ENCODE measurements at regions not wholly inside any gene's neighbourhood (a gene's known extent, or its start where the extent isn't known, plus 50 kb on each side); places are given as distances from the start of the nearest gene placed in this dataset.
"Not testable (repeated sequence)": the region's sequence is repeated elsewhere in the genome, so short reads cannot be mapped to it uniquely, and the experiment has no call there.

DNA sequence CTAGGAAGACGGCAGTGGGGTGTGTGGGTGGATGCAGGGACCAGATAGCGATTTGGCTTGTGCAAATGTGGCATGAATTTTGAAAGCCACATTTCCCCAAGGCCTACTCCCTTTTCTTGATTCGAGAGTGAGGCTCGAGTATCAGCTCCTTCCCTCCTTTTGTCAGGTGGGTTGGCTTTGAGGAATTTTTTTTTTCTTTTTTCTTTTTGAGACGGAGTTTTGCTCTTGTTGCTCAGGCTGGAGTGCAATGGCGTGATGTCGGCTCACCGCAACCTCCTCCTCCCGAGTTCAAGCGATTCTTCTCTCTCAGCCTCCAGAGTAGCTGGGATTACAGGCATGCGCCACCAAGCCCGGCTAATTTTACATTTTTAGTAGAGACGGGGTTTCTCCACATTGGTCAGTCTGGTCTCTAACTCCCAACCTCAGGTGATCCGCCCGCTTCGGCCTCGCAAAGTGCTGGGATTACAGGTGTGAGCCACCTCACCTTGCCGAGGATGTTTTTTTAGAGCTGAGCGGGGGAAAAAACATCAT lies 335.0 kb downstream of the SRGAP2C start:
- H3K27ac Mint-ChIP-seq, result peak overlapping the region; percentile 79 to 99 (median 94)
- not testable (repeated sequence) for H3K36me3 ChIP-seq (ENCODE audit: insufficient read depth, low read length); H3K27me3 Mint-ChIP-seq; H3K9me3 ChIP-seq (ENCODE audit: low read length); H3K9me3 Mint-ChIP-seq; DNase-seq; H3K27me3 ChIP-seq (ENCODE audit: insufficient read depth, low read length, poor library complexity, severe bottlenecking)
- Histone ChIP-seq H3K27ac (ENCODE audit: low read depth, low read length) (peak overlapping the region; percentile 69), H3K4me3 (ENCODE audit: low read length) (peak overlapping the region; percentile 74), H3K4me1 (ENCODE audit: insufficient read depth, low read length) (peaks cover 41% of the 10 kb centered on the region)
- peaks cover 5 to 12% (median 8%) of the 10 kb centered on the region in 3 donors for H3K36me3 Mint-ChIP-seq
- ChIA-PET POLR2A (interaction anchor here (0.9 to 1.0 kb wide), 2 partner anchors 9 to 32 kb away, joined by 3 to 4 read pairs; no protein-coding TSS in a partner anchor), CTCF (interaction anchor here (0.6 to 2.3 kb wide), 5 partner anchors 12 to 73 kb away, joined by 3 to 13 read pairs (median 3); no protein-coding TSS in a partner anchor)
- peak overlapping the region; percentile 76 to 98 (median 96) for H3K4me3 Mint-ChIP-seq
- peaks cover 63 to 76% (median 71%) of the 10 kb centered on the region in 3 donors for H3K4me1 Mint-ChIP-seq

- H3K4me3 ChIP-seq (ENCODE audit: low read length), result no peak overlapping the region
- DNase-seq, result no peak
- Mint-ChIP-seq H3K4me3 (peak overlapping the region in 1 of 7 donors; percentile 69), H3K4me1 (peaks cover 49 to 71% (median 61%) of the 10 kb centered on the region in 3 donors), H3K36me3 (peaks cover 5 to 12% (median 8%) of the 10 kb centered on the region in 3 donors), H3K9me3 (no peaks in the 10 kb centered on the region), H3K27me3 (no peaks in the 10 kb centered on the region), H3K27ac (no peak overlapping the region)
- H3K9me3 ChIP-seq (ENCODE audit: low read length), result no peaks in the 10 kb centered on the region
- H3K36me3 ChIP-seq (ENCODE audit: insufficient read depth, low read length), result no peaks in the 10 kb centered on the region
- CTCF ChIA-PET, result no interaction called here
- no peaks in the 10 kb centered on the region for H3K27me3 ChIP-seq (ENCODE audit: insufficient read depth, low read length, poor library complexity, severe bottlenecking)
- peaks cover 27% of the 10 kb centered on the region for H3K4me1 ChIP-seq (ENCODE audit: insufficient read depth, low read length)
- no peak overlapping the region for H3K27ac ChIP-seq (ENCODE audit: low read depth, low read length)
- POLR2A ChIA-PET, result no interaction called here
These were observed 337.4 kb downstream of the SRGAP2C start for GRCh38 chr1:121522061-121522759.

GRCh38 chr1:121523112-121523511 lies 338.3 kb downstream of the SRGAP2C start:
- H3K27me3 Mint-ChIP-seq, CTCF ChIA-PET: not testable (repeated sequence)

DNA sequence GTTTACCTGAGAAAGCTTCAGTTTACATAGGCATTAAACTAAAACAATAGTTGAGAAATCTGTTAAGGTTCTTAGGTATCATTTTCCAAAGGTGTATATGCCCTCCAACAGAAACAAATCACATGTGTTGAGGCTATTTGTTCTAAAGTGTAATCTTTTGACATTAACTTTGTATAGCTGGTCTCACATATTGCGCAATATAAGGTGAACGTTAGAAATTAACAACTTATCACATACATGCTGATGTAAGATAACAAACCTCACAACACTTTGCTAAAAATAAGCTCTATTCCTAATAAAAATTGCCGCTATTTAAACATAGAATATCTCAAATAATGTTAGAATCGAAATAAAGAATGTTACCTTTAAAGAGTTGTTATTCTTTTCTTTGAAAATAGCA lies 340.6 kb downstream of the SRGAP2C start:
- peaks cover 43 to 65% (median 51%) of the 10 kb centered on the region in 3 donors for H3K4me1 Mint-ChIP-seq
- H3K4me3 Mint-ChIP-seq, result no peak overlapping the region
- ChIA-PET CTCF (no interaction called here), POLR2A (no interaction called here)
- Histone ChIP-seq H3K36me3 (ENCODE audit: insufficient read depth, low read length) (no peaks in the 10 kb centered on the region), H3K27ac (ENCODE audit: low read depth, low read length) (no peak overlapping the region), H3K9me3 (ENCODE audit: low read length) (no peaks in the 10 kb centered on the region), H3K4me3 (ENCODE audit: low read length) (no peak overlapping the region), H3K27me3 (ENCODE audit: insufficient read depth, low read length, poor library complexity, severe bottlenecking) (no peaks in the 10 kb centered on the region), H3K4me1 (ENCODE audit: insufficient read depth, low read length) (peaks cover 13% of the 10 kb centered on the region)
- peak overlapping the region in 1 of 8 donors; percentile 2 for H3K27ac Mint-ChIP-seq
- no peak for DNase-seq
- no peaks in the 10 kb centered on the region for H3K9me3 Mint-ChIP-seq
- no peaks in the 10 kb centered on the region for H3K27me3 Mint-ChIP-seq
- H3K36me3 Mint-ChIP-seq, result peaks cover 0 to 8% (median 5%) of the 10 kb centered on the region in 3 donors

More at GRCh38 chr1:121523112-121523511, 338.3 kb downstream of the SRGAP2C start:
- H3K36me3 ChIP-seq (ENCODE audit: insufficient read depth, low read length); H3K4me3 Mint-ChIP-seq; H3K9me3 Mint-ChIP-seq; H3K9me3 ChIP-seq (ENCODE audit: low read length); H3K27me3 ChIP-seq (ENCODE audit: insufficient read depth, low read length, poor library complexity, severe bottlenecking); POLR2A ChIA-PET; H3K27ac ChIP-seq (ENCODE audit: low read depth, low read length); H3K4me3 ChIP-seq (ENCODE audit: low read length); DNase-seq: not testable (repeated sequence)
- peaks cover 41 to 62% (median 52%) of the 10 kb centered on the region in 3 donors for H3K4me1 Mint-ChIP-seq
- peaks cover 19% of the 10 kb centered on the region for H3K4me1 ChIP-seq (ENCODE audit: insufficient read depth, low read length)
- peaks cover 5 to 12% (median 8%) of the 10 kb centered on the region in 3 donors for H3K36me3 Mint-ChIP-seq
- H3K27ac Mint-ChIP-seq, result peak overlapping the region in 1 of 8 donors; percentile 23

GRCh38 chr1:121528958-121529357 lies 344.2 kb downstream of the SRGAP2C start:
- DNase-seq; H3K9me3 ChIP-seq (ENCODE audit: low read length); H3K36me3 ChIP-seq (ENCODE audit: insufficient read depth, low read length); H3K4me3 ChIP-seq (ENCODE audit: low read length); H3K4me3 Mint-ChIP-seq; H3K4me1 ChIP-seq (ENCODE audit: insufficient read depth, low read length); H3K27ac ChIP-seq (ENCODE audit: low read depth, low read length); H3K9me3 Mint-ChIP-seq; H3K27me3 ChIP-seq (ENCODE audit: insufficient read depth, low read length, poor library complexity, severe bottlenecking); H3K27ac Mint-ChIP-seq; H3K27me3 Mint-ChIP-seq; H3K36me3 Mint-ChIP-seq: not testable (repeated sequence)
- CTCF ChIA-PET, result interaction anchor here (1.2 kb wide), 1 partner anchor 12 kb away, joined by 4 read pairs; no protein-coding TSS in a partner anchor
- POLR2A ChIA-PET, result interaction anchor here (0.7 kb wide), 1 partner anchor 10 kb away, joined by 3 read pairs; no protein-coding TSS in a partner anchor
- peaks cover 26 to 42% (median 40%) of the 10 kb centered on the region in 3 donors for H3K4me1 Mint-ChIP-seq

DNA sequence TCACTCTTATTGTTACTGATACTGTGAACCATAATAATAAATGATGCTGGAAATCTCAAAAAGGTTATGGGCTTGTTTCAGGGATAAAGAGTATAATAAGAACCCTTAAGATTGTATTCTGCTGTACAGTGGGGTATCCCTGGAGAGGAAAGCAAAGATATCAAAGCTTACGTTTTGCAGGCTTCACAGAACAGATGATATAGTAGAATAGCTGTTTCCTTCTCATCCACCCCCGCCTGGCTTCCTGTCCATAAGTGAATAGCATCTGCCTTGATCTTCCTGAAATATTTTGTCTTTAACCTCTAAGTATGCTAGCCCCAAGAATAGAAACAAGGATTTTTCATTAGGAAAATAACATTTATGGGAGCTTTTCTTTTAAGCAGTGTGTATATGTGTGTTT lies 345.3 kb downstream of the SRGAP2C start:
- POLR2A ChIA-PET, result not testable (repeated sequence)
- CTCF ChIA-PET, result interaction anchor here (1.2 kb wide), 1 partner anchor 13 kb away, joined by 4 read pairs; no protein-coding TSS in a partner anchor

GRCh38 chr1:121531747-121532146 lies 347.0 kb downstream of the SRGAP2C start:
- not testable (repeated sequence) for H3K4me1 ChIP-seq (ENCODE audit: insufficient read depth, low read length); H3K27me3 Mint-ChIP-seq; H3K27ac ChIP-seq (ENCODE audit: low read depth, low read length); H3K27me3 ChIP-seq (ENCODE audit: insufficient read depth, low read length, poor library complexity, severe bottlenecking); H3K9me3 Mint-ChIP-seq; H3K9me3 ChIP-seq (ENCODE audit: low read length); H3K4me3 ChIP-seq (ENCODE audit: low read length); H3K27ac Mint-ChIP-seq; DNase-seq; H3K36me3 ChIP-seq (ENCODE audit: insufficient read depth, low read length); H3K36me3 Mint-ChIP-seq
- POLR2A ChIA-PET, result interaction anchor here (0.6 kb wide), 1 partner anchor 15 kb away, joined by 3 read pairs; no protein-coding TSS in a partner anchor
- Mint-ChIP-seq H3K4me1 (peaks cover 17 to 21% (median 21%) of the 10 kb centered on the region in 3 donors), H3K4me3 (peak overlapping the region in 1 of 7 donors; percentile 5)
- CTCF ChIA-PET, result interaction anchor here (0.9 kb wide), 1 partner anchor 12 kb away, joined by 3 read pairs; no protein-coding TSS in a partner anchor

More for the DNA sequence above, 345.3 kb downstream of the SRGAP2C start:
- H3K9me3 ChIP-seq (ENCODE audit: low read length); H3K4me3 Mint-ChIP-seq; H3K9me3 Mint-ChIP-seq; H3K4me1 ChIP-seq (ENCODE audit: insufficient read depth, low read length); H3K4me3 ChIP-seq (ENCODE audit: low read length); H3K36me3 Mint-ChIP-seq; H3K36me3 ChIP-seq (ENCODE audit: insufficient read depth, low read length); H3K27me3 ChIP-seq (ENCODE audit: insufficient read depth, low read length, poor library complexity, severe bottlenecking); DNase-seq; H3K27ac ChIP-seq (ENCODE audit: low read depth, low read length); H3K27me3 Mint-ChIP-seq: not testable (repeated sequence)
- peak overlapping the region in 2 of 8 donors; percentile 10 to 72 for H3K27ac Mint-ChIP-seq
- peaks cover 22 to 36% (median 32%) of the 10 kb centered on the region in 3 donors for H3K4me1 Mint-ChIP-seq

DNA sequence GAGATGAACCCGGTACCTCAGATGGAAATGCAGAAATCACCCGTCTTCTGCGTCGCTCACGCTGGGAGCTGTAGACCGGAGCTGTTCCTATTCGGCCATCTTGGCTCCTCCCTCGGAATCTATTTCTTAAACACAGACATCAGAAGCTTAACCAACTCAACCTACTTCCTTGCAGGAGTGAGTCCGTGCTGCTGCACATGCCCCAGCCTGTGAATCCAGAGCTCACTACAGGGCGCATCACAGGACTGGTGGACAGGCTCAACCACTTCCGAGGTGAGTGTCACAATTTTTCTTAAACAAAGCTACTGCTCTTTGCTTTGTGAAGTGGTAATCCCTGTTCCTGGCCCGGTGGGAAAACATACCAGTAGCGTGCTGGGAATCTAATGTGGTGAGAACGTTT lies 353.4 kb downstream of the SRGAP2C start:
- peak overlapping the region in 1 of 7 donors; percentile 35 for H3K4me3 Mint-ChIP-seq
- H3K4me3 ChIP-seq (ENCODE audit: low read length); DNase-seq; H3K27ac ChIP-seq (ENCODE audit: low read depth, low read length); CTCF ChIA-PET; H3K27me3 ChIP-seq (ENCODE audit: insufficient read depth, low read length, poor library complexity, severe bottlenecking); H3K9me3 ChIP-seq (ENCODE audit: low read length); POLR2A ChIA-PET; H3K36me3 Mint-ChIP-seq; H3K9me3 Mint-ChIP-seq; H3K27me3 Mint-ChIP-seq; H3K4me1 ChIP-seq (ENCODE audit: insufficient read depth, low read length); H3K36me3 ChIP-seq (ENCODE audit: insufficient read depth, low read length): not testable (repeated sequence)
- H3K27ac Mint-ChIP-seq, result peak overlapping the region in 1 of 8 donors; percentile 10
- peaks cover 6 to 16% (median 11%) of the 10 kb centered on the region in 3 donors for H3K4me1 Mint-ChIP-seq

Measured in CD8-positive, alpha-beta memory T cell (primary cell).